GM23338 (cell line): ENCODE measurements at regions not wholly inside any gene's neighbourhood (a gene's known extent, or its start where the extent isn't known, plus 50 kb on each side); places are given as distances from the start of the nearest gene placed in this dataset.

ENCODE experiments used
- ATAC-seq: fragments of 200-7000 bp; cut with Tn5 transposase; 3 replicates; pipeline ENCODE4 v1.9.1; 2020
- DNase-seq: peaks from one replicate; pipeline ENCODE4 v3.0.0-alpha.2; 2015; ENCODE audit warnings: low spot score
- H2AFZ ChIP-seq: fragments of 200-600 bp; sonication (generic); 2 replicates; pipeline ENCODE4 v1.8.0; 2016; ENCODE audit warnings: antibody characterized with exemption, mild to moderate bottlenecking, moderate library complexity
- H3F3A ChIP-seq: fragments of 200-600 bp; sonication (generic); replicated peaks from 2 replicates; pipeline ENCODE4 v1.8.0; 2017; ENCODE audit warnings: antibody characterized with exemption, mixed run types, low read depth
- H3K27ac ChIP-seq: fragments of 200-600 bp; sonication (generic); 2 replicates; pipeline ENCODE4 v1.6.1; 2016; ENCODE audit warnings: low read depth
- H3K27me3 ChIP-seq: fragments of 200-600 bp; sonication (generic); 2 replicates; pipeline ENCODE4 v1.8.0; 2016; ENCODE audit warnings: mild to moderate bottlenecking, mixed run types, moderate library complexity; ENCODE audit not compliant: insufficient read depth
- H3K36me3 ChIP-seq: fragments of 200-600 bp; sonication (generic); 2 replicates; pipeline ENCODE4 v1.8.0; 2016; ENCODE audit warnings: mild to moderate bottlenecking; ENCODE audit not compliant: insufficient read depth
- H3K4me1 ChIP-seq: fragments of 200-600 bp; sonication (generic); 2 replicates; pipeline ENCODE4 v1.8.0; 2016; ENCODE audit warnings: mild to moderate bottlenecking, moderate library complexity; ENCODE audit not compliant: insufficient read depth
- H3K4me2 ChIP-seq: fragments of 200-600 bp; sonication (generic); 2 replicates; pipeline ENCODE4 v1.7.1; 2017; ENCODE audit warnings: mixed run types
- H3K4me3 ChIP-seq: fragments of 200-600 bp; sonication (generic); 2 replicates; pipeline ENCODE4 v1.6.1; 2016; ENCODE audit warnings: mixed run types
- H3K79me2 ChIP-seq: fragments of 200-600 bp; sonication (generic); replicated peaks from 2 replicates; pipeline ENCODE4 v1.8.0; 2017; ENCODE audit warnings: mild to moderate bottlenecking; ENCODE audit not compliant: insufficient read depth
- H3K9me2 ChIP-seq: fragments of 200-600 bp; sonication (generic); 2 replicates; pipeline ENCODE4 v1.8.0; 2017; ENCODE audit not compliant: insufficient read depth
- H4K20me1 ChIP-seq: fragments of 200-600 bp; sonication (generic); replicated peaks from 2 replicates; pipeline ENCODE4 v1.8.0; 2017; ENCODE audit warnings: mild to moderate bottlenecking; ENCODE audit not compliant: insufficient read depth
- H3K27ac Mint-ChIP-seq: 2 replicates; pipeline ENCODE4 v1.8.0; 2020; ENCODE audit warnings: inconsistent platforms, mild to moderate bottlenecking, moderate library complexity, mixed read lengths
- H3K27me3 Mint-ChIP-seq: 3 replicates; pipeline ENCODE4 v1.8.0; 2022; ENCODE audit warnings: low read depth, mild to moderate bottlenecking, moderate library complexity, mixed read lengths, inconsistent platforms; ENCODE audit not compliant: insufficient read depth, poor library complexity
- H3K36me3 Mint-ChIP-seq: 3 replicates; pipeline ENCODE4 v1.8.0; 2021; ENCODE audit warnings: low read depth, mild to moderate bottlenecking, inconsistent platforms, moderate library complexity, mixed read lengths
- H3K4me1 Mint-ChIP-seq: 3 replicates; pipeline ENCODE4 v1.8.0; 2020; ENCODE audit warnings: mild to moderate bottlenecking, inconsistent platforms, mixed read lengths
- H3K4me3 Mint-ChIP-seq: 3 replicates; pipeline ENCODE4 v1.8.0; 2021; ENCODE audit warnings: moderate library complexity, mild to moderate bottlenecking, inconsistent platforms, mixed read lengths
- H3K9me3 Mint-ChIP-seq: 3 replicates; pipeline ENCODE4 v1.8.0; 2020; ENCODE audit warnings: moderate library complexity, mild to moderate bottlenecking, inconsistent platforms, mixed read lengths
- EZH2 ChIP-seq: fragments of 200-600 bp; sonication (generic); IDR thresholded peaks from one replicate; pipeline ENCODE4 v1.8.0; 2017; ENCODE audit warnings: antibody characterized with exemption, mild to moderate bottlenecking, low read depth; ENCODE audit not compliant: unreplicated experiment
- EZH2phosphoT487 ChIP-seq: fragments of 200-600 bp; sonication (generic); IDR thresholded peaks from one replicate; pipeline ENCODE4 v1.8.1; 2018; ENCODE audit warnings: antibody characterized with exemption; ENCODE audit not compliant: unreplicated experiment
- JUNB ChIP-seq: IDR thresholded peaks from one replicate; pipeline ENCODE4 v1.6.1; 2016; ENCODE audit warnings: antibody characterized with exemption; ENCODE audit not compliant: unreplicated experiment
- NANOG ChIP-seq: IDR thresholded peaks from 2 replicates; pipeline ENCODE4 v1.6.1; 2016; ENCODE audit warnings: antibody characterized with exemption, borderline replicate concordance
- POLR2AphosphoS5 ChIP-seq: IDR thresholded peaks from 2 replicates; pipeline ENCODE4 v1.6.1; 2016; ENCODE audit warnings: antibody characterized with exemption, low read depth
- STAT1 ChIP-seq: IDR thresholded peaks from one replicate; pipeline ENCODE4 v1.6.1; 2016; ENCODE audit warnings: antibody characterized with exemption; ENCODE audit not compliant: unreplicated experiment
- ZNF114 ChIP-seq: fragments of 250-450 bp; sonication (Bioruptor Pico); IDR thresholded peaks from 2 replicates; pipeline ENCODE4 v1.5.0; 2020; ENCODE audit warnings: mild to moderate bottlenecking, moderate library complexity
- ZNF331 ChIP-seq: fragments of 250-450 bp; sonication (Bioruptor Pico); IDR thresholded peaks from 2 replicates; pipeline ENCODE4 v1.5.0; 2020; ENCODE audit warnings: low read depth, mild to moderate bottlenecking, moderate library complexity
- TF ChIP-seq, protein P1 (sequence below): fragments of 250-450 bp; sonication (Bioruptor Pico); IDR thresholded peaks from 2 replicates; pipeline ENCODE4 v1.5.0; 2020; ENCODE audit warnings: mild to moderate bottlenecking, moderate library complexity
- TF ChIP-seq, protein P2 (sequence below): IDR thresholded peaks from 2 replicates; pipeline ENCODE4 v1.6.1; 2016; ENCODE audit warnings: antibody characterized with exemption
- TF ChIP-seq, protein P3 (sequence below), 2 experiments: fragments of 200-600 bp in 1 of 2; sonication (generic) in 1 of 2; conservative IDR thresholded peaks; 2 replicates each; pipeline versions ENCODE4 v1.5.1 to v1.6.1; 2016 to 2017; ENCODE audit warnings: antibody characterized with exemption in 2 of 2, low read depth in 2 of 2, mild to moderate bottlenecking in 2 of 2, moderate library complexity in 1 of 2

DNA sequence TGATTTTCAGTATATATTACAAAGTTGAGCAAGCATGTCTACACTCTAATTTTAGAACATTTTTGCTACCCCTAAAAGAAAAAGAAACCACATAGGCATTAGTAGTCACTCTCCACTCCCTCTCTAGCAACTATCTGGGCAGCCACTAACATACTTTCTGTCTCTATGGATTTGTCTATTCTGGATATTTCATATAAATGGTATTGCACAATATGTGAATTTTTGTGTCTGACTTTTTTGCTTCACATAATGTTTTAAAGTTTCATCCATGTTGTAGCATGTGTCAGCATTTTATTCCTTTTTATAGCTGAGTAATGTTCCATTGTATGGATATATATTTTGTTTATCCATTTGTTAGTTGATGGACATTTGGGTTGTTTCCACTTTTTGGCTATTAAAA lies 232.5 kb upstream of the CTAGE1 start:
- TF ChIP-seq POLR2AphosphoS5 (no peak), JUNB (no peak), EZH2 (no peak), ZNF331 (no peak), ZNF114 (CRISPR knock-in tag) (no peak), EZH2phosphoT487 (no peak)
- TF ChIP-seq, protein P1, sequence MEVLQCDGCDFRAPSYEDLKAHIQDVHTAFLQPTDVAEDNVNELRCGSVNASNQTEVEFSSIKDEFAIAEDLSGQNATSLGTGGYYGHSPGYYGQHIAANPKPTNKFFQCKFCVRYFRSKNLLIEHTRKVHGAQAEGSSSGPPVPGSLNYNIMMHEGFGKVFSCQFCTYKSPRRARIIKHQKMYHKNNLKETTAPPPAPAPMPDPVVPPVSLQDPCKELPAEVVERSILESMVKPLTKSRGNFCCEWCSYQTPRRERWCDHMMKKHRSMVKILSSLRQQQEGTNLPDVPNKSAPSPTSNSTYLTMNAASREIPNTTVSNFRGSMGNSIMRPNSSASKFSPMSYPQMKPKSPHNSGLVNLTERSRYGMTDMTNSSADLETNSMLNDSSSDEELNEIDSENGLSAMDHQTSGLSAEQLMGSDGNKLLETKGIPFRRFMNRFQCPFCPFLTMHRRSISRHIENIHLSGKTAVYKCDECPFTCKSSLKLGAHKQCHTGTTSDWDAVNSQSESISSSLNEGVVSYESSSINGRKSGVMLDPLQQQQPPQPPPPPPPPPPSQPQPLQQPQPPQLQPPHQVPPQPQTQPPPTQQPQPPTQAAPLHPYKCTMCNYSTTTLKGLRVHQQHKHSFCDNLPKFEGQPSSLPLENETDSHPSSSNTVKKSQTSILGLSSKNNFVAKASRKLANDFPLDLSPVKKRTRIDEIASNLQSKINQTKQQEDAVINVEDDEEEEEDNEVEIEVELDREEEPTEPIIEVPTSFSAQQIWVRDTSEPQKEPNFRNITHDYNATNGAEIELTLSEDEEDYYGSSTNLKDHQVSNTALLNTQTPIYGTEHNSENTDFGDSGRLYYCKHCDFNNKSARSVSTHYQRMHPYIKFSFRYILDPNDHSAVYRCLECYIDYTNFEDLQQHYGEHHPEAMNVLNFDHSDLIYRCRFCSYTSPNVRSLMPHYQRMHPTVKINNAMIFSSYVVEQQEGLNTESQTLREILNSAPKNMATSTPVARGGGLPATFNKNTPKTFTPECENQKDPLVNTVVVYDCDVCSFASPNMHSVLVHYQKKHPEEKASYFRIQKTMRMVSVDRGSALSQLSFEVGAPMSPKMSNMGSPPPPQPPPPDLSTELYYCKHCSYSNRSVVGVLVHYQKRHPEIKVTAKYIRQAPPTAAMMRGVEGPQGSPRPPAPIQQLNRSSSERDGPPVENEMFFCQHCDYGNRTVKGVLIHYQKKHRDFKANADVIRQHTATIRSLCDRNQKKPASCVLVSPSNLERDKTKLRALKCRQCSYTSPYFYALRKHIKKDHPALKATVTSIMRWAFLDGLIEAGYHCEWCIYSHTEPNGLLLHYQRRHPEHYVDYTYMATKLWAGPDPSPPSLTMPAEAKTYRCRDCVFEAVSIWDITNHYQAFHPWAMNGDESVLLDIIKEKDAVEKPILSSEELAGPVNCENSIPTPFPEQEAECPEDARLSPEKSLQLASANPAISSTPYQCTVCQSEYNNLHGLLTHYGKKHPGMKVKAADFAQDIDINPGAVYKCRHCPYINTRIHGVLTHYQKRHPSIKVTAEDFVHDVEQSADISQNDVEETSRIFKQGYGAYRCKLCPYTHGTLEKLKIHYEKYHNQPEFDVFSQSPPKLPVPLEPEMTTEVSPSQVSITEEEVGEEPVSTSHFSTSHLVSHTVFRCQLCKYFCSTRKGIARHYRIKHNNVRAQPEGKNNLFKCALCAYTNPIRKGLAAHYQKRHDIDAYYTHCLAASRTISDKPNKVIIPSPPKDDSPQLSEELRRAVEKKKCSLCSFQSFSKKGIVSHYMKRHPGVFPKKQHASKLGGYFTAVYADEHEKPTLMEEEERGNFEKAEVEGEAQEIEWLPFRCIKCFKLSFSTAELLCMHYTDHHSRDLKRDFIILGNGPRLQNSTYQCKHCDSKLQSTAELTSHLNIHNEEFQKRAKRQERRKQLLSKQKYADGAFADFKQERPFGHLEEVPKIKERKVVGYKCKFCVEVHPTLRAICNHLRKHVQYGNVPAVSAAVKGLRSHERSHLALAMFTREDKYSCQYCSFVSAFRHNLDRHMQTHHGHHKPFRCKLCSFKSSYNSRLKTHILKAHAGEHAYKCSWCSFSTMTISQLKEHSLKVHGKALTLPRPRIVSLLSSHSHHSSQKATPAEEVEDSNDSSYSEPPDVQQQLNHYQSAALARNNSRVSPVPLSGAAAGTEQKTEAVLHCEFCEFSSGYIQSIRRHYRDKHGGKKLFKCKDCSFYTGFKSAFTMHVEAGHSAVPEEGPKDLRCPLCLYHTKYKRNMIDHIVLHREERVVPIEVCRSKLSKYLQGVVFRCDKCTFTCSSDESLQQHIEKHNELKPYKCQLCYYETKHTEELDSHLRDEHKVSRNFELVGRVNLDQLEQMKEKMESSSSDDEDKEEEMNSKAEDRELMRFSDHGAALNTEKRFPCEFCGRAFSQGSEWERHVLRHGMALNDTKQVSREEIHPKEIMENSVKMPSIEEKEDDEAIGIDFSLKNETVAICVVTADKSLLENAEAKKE (CRISPR knock-in tag): no peak
- no peak for ATAC-seq
- no peak for DNase-seq
- Histone ChIP-seq H3K36me3 (no peaks in the 10 kb centered on the region), H3K4me3 (no peak overlapping the region), H2AFZ (no peak overlapping the region), H3K27ac (no peak overlapping the region), H3K79me2 (no peaks in the 10 kb centered on the region), H3F3A (no peaks in the 10 kb centered on the region), H3K9me2 (no peaks in the 10 kb centered on the region), H3K27me3 (no peaks in the 10 kb centered on the region), H3K4me2 (no peak overlapping the region), H3K4me1 (no peaks in the 10 kb centered on the region), H4K20me1 (no peaks in the 10 kb centered on the region)
- Mint-ChIP-seq H3K4me3 (no peak overlapping the region), H3K9me3 (peaks cover 3% of the 10 kb centered on the region; the same call in 1 of the 3 replicates), H3K4me1 (no peaks in the 10 kb centered on the region), H3K27ac (no peak overlapping the region), H3K36me3 (no peaks in the 10 kb centered on the region), H3K27me3 (no peaks in the 10 kb centered on the region)

DNA sequence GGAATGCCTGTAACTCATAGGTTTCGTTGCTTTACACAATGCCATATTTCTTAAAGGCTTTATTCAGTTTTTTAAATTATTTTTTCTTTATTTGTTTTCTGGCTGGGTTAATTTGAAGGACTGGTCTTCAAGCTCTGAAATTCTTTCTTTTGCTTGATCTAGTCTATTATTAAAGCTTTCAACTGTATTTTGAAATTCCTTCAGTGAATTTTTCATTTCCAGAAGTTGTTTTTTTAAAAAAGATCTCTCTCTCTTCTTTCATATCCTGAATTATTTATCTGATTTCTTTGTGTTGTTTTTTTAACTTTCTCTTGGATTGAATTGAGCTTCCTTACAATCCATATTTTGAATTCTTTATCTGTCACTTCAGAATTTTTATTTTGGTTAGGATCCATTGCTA lies 239.9 kb upstream of the CTAGE1 start:
- no peaks in the 10 kb centered on the region for H4K20me1 ChIP-seq
- H3K4me1 Mint-ChIP-seq: no peaks in the 10 kb centered on the region
- no peaks in the 10 kb centered on the region for H3K4me1 ChIP-seq
- no peaks in the 10 kb centered on the region for H3K27me3 Mint-ChIP-seq
- H3K27me3 ChIP-seq: no peaks in the 10 kb centered on the region
- H3F3A ChIP-seq: no peaks in the 10 kb centered on the region
- no peak overlapping the region for H3K4me2 ChIP-seq
- no peaks in the 10 kb centered on the region; the same call in 2 of the 3 replicates for H3K36me3 Mint-ChIP-seq
- no peaks in the 10 kb centered on the region for H3K79me2 ChIP-seq
- ATAC-seq (no peak), DNase-seq (no peak)
- no peak overlapping the region for H3K4me3 ChIP-seq
- H3K27ac ChIP-seq: no peak overlapping the region
- no peak overlapping the region for H2AFZ ChIP-seq
- H3K27ac Mint-ChIP-seq: no peak overlapping the region
- no peaks in the 10 kb centered on the region; the same call in 1 of the 2 replicates for H3K36me3 ChIP-seq
- H3K4me3 Mint-ChIP-seq: no peak overlapping the region
- H3K9me3 Mint-ChIP-seq: peaks cover 36% of the 10 kb centered on the region
- H3K9me2 ChIP-seq: peaks cover 3% of the 10 kb centered on the region; the same call in 1 of the 2 replicates
- TF ChIP-seq ZNF331 (no peak), NANOG (no peak), ZNF114 (CRISPR knock-in tag) (no peak), EZH2 (no peak), POLR2AphosphoS5 (no peak), STAT1 (no peak)
- TF ChIP-seq, protein P2, sequence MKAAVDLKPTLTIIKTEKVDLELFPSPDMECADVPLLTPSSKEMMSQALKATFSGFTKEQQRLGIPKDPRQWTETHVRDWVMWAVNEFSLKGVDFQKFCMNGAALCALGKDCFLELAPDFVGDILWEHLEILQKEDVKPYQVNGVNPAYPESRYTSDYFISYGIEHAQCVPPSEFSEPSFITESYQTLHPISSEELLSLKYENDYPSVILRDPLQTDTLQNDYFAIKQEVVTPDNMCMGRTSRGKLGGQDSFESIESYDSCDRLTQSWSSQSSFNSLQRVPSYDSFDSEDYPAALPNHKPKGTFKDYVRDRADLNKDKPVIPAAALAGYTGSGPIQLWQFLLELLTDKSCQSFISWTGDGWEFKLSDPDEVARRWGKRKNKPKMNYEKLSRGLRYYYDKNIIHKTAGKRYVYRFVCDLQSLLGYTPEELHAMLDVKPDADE: no peak
- TF ChIP-seq, protein P3, sequence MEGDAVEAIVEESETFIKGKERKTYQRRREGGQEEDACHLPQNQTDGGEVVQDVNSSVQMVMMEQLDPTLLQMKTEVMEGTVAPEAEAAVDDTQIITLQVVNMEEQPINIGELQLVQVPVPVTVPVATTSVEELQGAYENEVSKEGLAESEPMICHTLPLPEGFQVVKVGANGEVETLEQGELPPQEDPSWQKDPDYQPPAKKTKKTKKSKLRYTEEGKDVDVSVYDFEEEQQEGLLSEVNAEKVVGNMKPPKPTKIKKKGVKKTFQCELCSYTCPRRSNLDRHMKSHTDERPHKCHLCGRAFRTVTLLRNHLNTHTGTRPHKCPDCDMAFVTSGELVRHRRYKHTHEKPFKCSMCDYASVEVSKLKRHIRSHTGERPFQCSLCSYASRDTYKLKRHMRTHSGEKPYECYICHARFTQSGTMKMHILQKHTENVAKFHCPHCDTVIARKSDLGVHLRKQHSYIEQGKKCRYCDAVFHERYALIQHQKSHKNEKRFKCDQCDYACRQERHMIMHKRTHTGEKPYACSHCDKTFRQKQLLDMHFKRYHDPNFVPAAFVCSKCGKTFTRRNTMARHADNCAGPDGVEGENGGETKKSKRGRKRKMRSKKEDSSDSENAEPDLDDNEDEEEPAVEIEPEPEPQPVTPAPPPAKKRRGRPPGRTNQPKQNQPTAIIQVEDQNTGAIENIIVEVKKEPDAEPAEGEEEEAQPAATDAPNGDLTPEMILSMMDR (conservative IDR thresholded peaks at IDR 0.05; ENCODE audit: low read depth in 2 of 2): no peak
